HL-60 (cell line): ENCODE measurements at regions not wholly inside any gene's neighbourhood (a gene's known extent, or its start where the extent isn't known, plus 50 kb on each side); places are given as distances from the start of the nearest gene placed in this dataset.

Source experiments
- DNase-seq, 2 experiments: peaks; one replicate each; pipeline ENCODE4 v3.0.0-alpha.2; 2010 to 2020; ENCODE audit warnings: low read depth in 1 of 2, low spot score in 1 of 2
- H3K27ac ChIP-seq: fragments of 250-450 bp; sonication (Bioruptor Pico); replicated peaks from 2 replicates; pipeline ENCODE4 v1.5.1; 2020; ENCODE audit warnings: mild to moderate bottlenecking, moderate library complexity
- H3K27me3 ChIP-seq: fragments of 250-450 bp; sonication (Bioruptor Pico); 2 replicates; pipeline ENCODE4 v1.5.1; 2021; ENCODE audit warnings: mild to moderate bottlenecking, moderate library complexity; ENCODE audit not compliant: insufficient read depth, poor library complexity, severe bottlenecking
- H3K4me3 ChIP-seq: replicated peaks from 2 replicates; pipeline ENCODE4 v1.5.1; 2011; ENCODE audit warnings: mild to moderate bottlenecking, control low read depth, low read length; ENCODE audit not compliant: insufficient read depth
- CTCF ChIP-seq: IDR thresholded peaks from one replicate; pipeline ENCODE4 v1.5.1; 2011; ENCODE audit warnings: low read length, control low read depth, inconsistent platforms; ENCODE audit not compliant: insufficient read depth
- GABPA ChIP-seq: IDR thresholded peaks from 2 replicates; pipeline ENCODE4 v1.6.1; 2012; ENCODE audit warnings: low read depth
- POLR2AphosphoS5 ChIP-seq: IDR thresholded peaks from 2 replicates; pipeline ENCODE4 v1.6.1; 2012; ENCODE audit warnings: low read depth
- REST ChIP-seq: IDR thresholded peaks from 2 replicates; pipeline ENCODE4 v1.6.1; 2012; ENCODE audit warnings: low read depth; ENCODE audit not compliant: insufficient replicate concordance
- SPI1 ChIP-seq: IDR thresholded peaks from 2 replicates; pipeline ENCODE4 v1.6.1; 2012; ENCODE audit warnings: low read depth, mild to moderate bottlenecking, borderline replicate concordance

DNA sequence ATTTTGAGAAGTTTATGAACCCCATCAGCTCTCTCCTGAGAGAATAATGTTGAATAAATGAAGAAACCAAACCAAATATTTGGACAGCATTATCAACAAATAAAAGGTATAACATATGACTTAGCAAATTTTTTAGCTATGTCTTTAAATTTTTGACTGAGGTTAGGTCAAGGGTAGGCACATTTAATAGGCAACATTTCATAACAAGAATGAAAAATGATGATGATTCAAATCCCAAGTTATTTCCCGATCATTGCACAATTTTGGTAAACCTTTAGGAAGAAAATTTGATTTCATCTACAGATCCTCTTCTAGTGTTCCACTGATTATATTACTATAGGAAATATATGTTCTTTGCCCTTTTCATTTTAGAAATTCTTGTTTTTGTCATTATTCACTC is 123.7 kb upstream of the TLR3 start:
- H3K4me3 ChIP-seq = no peak overlapping the region
- TF ChIP-seq CTCF = no peak
- TF ChIP-seq POLR2AphosphoS5 = no peak
- TF ChIP-seq SPI1 = no peak
- TF ChIP-seq GABPA = no peak
- TF ChIP-seq REST = no peak
- DNase-seq = no peak

GRCh38 chr4:185945906-185946305 is 123.0 kb upstream of the TLR3 start:
- TF ChIP-seq GABPA (no peak), SPI1 (no peak), REST (no peak), CTCF (no peak), POLR2AphosphoS5 (no peak)
- Histone ChIP-seq H3K4me3 (no peak overlapping the region), H3K27me3 (no peaks in the 10 kb centered on the region), H3K27ac (no peak overlapping the region)
- DNase-seq = no peak

More for the DNA sequence above, 123.7 kb upstream of the TLR3 start:
- Histone ChIP-seq H3K27me3 (no peaks in the 10 kb centered on the region), H3K27ac (no peak overlapping the region)

GRCh38 chr4:185950891-185951290 is 118.1 kb upstream of the TLR3 start:
- Histone ChIP-seq H3K27ac (no peak overlapping the region), H3K27me3 (no peaks in the 10 kb centered on the region), H3K4me3 (no peak overlapping the region)
- DNase-seq = no peak
- TF ChIP-seq SPI1 = no peak
- TF ChIP-seq REST = no peak
- TF ChIP-seq CTCF = no peak
- no peak for TF ChIP-seq GABPA
- no peak for TF ChIP-seq POLR2AphosphoS5
